ENCODE measurements at regions not wholly inside any gene's neighbourhood (a gene's known extent, or its start where the extent isn't known, plus 50 kb on each side); places are given as distances from the start of the nearest gene placed in this dataset.
"Not testable (repeated sequence)": the region's sequence is repeated elsewhere in the genome, so short reads cannot be mapped to it uniquely, and the experiment has no call there.

DNA sequence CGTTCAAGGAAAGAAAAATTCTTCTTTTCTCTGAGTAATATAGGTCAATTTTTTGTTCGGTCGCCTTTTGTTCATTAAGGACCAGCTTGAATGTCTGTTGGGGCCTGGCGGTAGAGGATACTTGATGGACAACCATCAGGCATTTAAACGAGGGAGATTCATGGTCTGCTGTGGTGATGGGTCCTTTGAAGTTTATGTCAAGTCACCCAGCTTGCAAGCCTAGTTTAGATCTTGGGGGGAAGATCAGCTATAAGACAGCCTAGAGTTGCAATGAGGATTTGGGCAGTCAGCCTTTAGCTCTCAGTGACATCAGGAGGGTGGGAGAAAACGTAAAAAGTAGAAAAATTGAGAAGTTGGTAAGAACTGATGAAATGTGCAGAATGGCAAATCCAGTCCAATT is 80.2 kb upstream of the SPRY4 start:
- no peak for DNase-seq

GRCh38 chr5:142404046-142404477 is 79.2 kb upstream of the SPRY4 start:
- DNase-seq, result peak; percentile 63

DNA sequence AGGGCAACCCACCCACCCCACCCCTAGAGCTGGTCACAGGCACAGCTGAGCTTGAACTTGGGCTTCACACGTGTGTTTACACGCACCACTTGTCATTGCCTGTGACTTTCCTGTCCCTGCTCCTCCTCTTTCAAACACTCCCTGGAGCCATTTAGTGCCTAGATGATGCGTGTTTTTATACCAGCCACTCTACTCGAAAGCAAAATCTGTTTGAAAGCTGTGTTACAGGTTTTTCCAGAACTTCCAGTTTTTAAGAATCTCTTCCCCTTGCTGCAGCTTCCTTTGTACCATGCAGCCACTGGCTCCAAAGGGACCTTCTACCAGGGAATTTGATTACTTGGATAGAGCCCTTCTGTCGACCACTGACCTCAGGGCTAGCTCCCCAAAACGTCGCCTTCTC is 78.8 kb upstream of the SPRY4 start:
- DNase-seq, result no peak

DNA sequence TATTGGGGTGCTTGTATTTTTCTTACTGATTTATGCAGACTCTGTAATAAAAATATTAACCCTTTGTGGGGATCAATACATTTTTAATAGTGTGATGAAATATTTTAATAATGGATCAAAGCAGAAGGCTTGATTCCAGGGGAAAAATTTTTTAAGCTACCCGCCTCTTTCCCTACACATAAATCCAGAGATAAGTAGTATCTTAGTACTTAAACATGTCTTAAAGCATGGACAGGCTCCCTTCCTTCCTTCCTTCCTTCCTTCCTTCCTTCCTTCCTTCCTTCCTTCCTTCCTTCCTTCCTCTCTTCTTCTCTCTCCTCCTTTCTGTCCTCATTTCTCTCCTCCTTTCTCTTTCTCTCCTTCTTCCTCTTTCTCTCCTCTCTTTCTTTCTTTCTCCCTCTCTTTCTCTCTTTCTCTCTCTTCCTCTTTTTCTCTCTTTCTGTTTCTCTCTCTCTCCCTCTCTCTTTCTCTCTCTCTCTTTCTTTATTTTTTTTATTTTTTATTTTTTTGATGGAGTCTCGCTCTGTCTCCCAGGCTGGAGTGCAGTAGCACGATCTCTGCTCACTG is 78.0 kb upstream of the SPRY4 start:
- DNase-seq, result no peak

DNA sequence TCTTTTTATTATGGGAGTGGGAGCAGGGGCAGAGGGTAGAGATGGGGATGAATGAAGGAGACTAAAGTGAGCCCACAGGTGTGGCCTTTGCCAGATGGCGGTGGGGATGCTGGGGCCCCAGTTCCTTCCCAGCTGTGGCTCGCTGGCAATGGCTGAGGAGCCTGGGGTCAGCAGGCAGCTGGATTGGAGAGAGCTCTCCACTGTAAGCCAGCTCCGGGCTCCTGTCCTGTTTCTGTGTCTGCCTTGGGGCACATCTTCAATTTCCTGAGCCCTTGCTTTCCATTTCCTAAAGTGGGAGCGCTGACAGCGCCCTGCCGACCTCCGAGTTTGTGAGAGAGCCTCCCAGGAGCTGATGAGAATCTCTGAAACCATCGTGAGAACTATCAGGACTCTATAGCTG is 75.6 kb upstream of the SPRY4 start:
- no peak for DNase-seq

- no peak for DNase-seq
Measured at GRCh38 chr5:142399891-142400290, 75.1 kb upstream of the SPRY4 start.

- no peak for DNase-seq
Measured at GRCh38 chr5:142398730-142399055, 73.9 kb upstream of the SPRY4 start.

- DNase-seq, result not testable (repeated sequence)
Measured at GRCh38 chr5:142398011-142398729, 73.3 kb upstream of the SPRY4 start.

GRCh38 chr5:142397178-142397577 is 72.4 kb upstream of the SPRY4 start:
- no peak for DNase-seq

- no peak for DNase-seq
Measured at GRCh38 chr5:142396436-142397038, 71.7 kb upstream of the SPRY4 start.

DNA sequence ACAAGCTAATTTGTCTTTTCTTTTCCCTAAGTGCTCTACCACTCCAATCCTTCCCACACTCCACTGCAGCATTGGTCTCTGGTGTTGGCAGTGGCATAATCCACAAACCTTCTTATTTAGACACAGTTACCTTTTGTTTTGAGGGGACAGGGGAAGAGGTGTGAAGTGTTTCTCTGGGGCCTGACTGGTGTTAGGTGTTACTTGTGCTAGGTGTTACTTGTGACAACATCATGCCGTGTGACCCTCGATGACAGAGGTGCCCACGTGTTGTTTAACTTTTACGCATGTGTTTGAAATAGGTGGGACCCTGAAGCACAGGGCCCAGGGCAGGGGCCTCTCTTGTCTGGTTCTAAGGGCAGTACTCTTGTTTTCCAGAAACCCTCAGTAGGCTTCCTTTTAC is 70.5 kb upstream of the SPRY4 start:
- no peak for DNase-seq

DNA sequence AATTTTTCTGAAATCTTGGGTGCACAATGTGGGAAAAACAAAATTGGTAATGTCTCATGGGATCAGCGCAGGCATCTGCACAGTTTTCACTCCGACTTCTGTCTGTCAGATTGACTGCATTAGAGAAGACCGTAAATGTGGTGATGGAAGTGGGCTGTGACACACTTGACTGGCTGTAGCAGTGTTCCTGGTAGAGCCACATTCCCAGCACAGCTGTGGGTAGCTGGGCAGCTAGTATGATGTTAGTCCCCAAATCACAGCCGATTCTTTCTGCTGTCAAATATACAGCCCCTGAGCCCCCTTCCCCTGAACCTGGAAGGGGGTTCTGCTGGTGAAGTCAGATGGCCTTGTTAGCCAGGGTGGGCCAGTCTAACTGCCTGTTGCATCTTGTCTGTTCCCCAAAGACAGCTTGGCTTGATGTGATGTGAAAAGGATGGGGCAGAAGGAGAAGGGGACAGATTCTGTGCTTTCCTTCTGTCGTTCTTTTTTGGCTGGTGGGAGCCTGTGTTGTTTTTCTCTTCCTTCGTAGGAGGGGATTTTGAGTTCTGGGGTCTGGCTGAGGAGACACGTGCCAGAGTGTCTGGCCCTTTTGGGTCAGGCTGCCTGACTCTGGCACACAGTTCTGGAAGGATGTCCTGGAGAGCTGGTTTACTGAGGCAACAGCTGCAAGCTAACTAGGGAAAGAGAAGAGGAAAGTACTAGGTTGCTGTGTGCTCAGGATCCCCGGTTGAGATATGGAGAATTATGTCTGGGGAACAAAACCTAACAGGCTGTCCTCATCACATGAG is 66.4 kb upstream of the SPRY4 start:
- no peak for DNase-seq

DNA sequence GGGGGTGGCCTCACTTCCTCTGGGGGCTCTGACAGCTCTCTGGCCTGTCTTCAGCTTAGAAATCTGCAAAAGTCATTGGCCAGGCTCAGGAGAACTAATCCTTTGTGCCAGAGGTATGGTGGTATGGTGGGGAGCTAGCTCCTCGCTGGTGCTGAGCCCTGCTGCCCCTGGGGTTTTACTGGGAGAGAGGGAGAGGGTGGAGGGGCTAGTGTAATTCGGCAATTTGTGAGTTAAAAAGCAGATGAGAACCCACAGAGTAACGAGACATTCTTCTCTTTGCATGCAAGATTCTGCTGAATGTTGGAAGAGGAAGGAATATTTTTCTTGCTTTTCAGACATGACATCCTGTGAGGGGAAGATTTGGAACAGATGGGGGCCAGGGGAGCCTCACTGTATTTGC is 65.5 kb upstream of the SPRY4 start:
- no peak for DNase-seq

GRCh38 chr5:142388696-142389095 is 63.9 kb upstream of the SPRY4 start:
- DNase-seq, result no peak

DNA sequence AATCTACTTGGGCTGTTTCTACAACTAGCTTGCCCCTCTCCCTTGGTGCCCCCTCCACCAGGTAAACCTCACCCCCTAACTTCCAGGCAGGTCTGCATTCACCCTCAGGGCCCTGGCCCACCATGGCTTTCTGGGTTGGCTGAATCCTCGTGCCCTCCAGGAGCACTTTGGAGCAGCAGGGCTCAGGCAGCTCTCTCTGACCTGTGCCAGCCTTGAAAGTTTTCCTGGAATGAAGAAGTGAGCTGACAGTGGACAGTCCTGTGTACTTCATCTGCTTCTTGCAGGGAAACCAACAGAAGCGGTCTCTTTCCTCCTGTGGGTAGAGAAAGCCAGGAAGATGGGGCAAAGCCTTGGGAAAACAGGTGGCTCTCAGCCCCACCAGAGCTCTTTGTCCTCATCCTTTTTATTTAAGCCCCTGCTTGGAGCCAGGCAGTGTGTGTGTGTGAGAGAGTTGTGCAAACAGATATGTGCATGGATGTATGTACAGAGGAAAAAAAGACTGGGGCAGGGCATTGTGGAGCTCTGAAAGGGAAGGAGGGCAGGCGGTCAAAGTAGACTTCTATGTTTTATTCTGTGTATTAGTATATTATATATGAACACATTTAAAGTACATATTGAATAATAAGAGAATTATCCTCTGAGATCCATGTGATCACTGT is 62.3 kb upstream of the SPRY4 start:
- DNase-seq, result no peak

GRCh38 chr5:142386137-142387023 is 61.6 kb upstream of the SPRY4 start:
- no peak for DNase-seq

GRCh38 chr5:142385194-142385593 is 60.4 kb upstream of the SPRY4 start:
- DNase-seq, result no peak

DNA sequence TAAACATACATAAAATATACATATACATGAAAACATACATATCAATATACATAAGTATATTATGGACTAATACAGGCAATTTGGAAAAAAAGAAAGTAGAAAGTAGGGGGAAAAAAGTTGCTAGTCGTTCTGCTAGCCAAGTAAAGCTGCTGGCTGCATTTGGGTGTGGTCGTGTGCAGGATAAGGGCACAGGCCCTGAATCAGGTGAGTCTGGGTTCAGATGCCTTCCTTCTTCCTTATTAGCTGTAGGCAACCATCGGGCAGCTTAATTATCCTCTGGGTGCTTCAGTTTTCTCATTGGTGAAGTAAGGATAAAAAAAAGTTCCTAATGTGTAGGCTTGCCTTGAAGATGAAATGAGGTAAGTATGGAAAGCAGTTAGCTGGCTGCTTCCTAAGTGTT is 59.2 kb upstream of the SPRY4 start:
- DNase-seq, result no peak

DNA sequence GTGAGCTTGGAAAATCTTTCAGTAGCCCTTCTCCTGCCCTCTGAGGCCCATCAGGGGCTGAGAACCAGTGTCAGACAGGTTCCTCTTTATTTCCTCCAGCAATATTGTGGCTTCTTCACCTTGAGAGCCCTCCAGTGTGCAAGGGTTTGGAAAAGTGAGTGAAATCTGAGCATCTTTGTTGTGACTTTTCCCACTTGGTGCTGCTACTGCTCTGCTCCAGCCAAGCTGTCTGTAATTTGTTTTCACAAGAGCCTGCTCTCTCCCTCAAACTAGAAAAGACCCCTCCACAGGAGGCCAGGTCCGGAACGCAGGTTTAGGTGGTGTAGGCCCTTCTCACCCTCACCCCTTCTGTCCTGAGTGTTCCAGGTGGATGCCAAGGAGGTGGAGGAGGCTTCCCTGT is 57.4 kb upstream of the SPRY4 start:
- no peak for DNase-seq

DNA sequence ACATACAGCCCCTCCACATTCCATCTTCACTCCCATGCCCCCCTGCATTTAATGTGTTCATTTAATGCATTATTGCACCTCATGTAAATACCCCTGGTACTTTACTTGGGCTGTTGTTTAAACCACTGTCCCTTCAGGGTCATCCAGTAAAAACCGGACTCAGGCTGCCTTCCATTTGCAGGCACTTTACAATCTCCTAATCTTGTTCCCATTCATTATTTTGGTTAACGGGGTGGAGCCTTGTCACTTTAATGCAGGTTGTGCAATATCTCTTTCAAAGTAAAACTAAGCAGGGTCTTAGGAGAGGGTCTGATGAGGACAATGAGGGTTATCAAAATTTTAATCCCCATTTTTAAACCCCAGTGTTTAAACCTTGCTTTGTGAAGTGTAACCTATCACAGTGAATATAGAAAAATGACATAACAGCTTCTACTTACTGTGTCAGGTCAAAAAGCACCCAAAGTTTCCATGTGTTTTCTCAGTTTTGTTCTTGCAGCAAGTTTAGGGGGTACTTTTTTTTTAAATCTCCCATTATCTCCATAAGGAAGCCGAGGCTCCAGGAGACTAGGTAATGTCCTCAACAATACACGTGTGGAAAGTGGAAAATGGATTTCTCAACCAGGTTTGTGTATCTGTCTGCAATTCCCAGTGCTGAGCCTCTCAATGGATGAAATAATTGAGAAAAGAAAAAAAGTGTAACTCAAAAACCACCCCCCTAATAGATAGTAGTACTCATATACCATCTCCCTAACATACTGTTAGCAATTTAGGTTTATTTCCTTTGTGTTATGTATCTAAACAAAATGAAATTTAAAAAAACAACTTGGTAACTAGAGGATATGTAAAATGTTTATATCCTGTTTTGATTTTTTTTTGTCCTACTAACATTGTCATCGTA is 54.2 kb upstream of the SPRY4 start:
- DNase-seq, result no peak

DNA sequence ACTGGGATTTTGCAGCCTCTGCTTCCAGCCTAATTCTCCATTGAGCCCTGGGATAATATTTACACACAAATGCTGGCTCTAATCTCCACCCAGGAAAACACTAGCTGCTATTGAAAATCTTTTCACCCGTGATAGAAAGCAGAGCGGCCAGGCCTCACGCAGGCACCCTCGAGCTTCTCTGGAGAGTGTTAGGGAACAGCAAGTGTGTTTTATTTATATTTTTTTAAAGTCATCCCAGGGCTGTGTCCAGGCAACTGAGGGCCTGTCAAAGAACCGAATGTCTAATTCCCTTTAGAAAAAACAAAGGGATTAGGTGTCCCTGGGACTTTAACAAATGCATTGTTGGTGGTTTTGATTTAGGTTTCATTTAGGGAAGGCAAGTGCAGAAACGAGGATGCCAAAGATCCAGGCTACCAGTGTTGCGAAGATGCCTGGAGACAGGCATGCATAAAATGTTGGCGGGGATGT is 51.2 kb upstream of the SPRY4 start:
- no peak for DNase-seq

Data from hindlimb muscle (tissue), 1 donor.